HG03565 (cell line): ENCODE measurements at regions not wholly inside any gene's neighbourhood (a gene's known extent, or its start where the extent isn't known, plus 50 kb on each side); places are given as distances from the start of the nearest gene placed in this dataset.
"Not testable (repeated sequence)": the region's sequence is repeated elsewhere in the genome, so short reads cannot be mapped to it uniquely, and the experiment has no call there.

Experiments used
- ATAC-seq: cut with Tn5 transposase; IDR thresholded peaks from one replicate; pipeline ENCODE4 v1.9.1; 2021; ENCODE audit warnings: mild to moderate bottlenecking, moderate library complexity; ENCODE audit not compliant: unreplicated experiment

DNA sequence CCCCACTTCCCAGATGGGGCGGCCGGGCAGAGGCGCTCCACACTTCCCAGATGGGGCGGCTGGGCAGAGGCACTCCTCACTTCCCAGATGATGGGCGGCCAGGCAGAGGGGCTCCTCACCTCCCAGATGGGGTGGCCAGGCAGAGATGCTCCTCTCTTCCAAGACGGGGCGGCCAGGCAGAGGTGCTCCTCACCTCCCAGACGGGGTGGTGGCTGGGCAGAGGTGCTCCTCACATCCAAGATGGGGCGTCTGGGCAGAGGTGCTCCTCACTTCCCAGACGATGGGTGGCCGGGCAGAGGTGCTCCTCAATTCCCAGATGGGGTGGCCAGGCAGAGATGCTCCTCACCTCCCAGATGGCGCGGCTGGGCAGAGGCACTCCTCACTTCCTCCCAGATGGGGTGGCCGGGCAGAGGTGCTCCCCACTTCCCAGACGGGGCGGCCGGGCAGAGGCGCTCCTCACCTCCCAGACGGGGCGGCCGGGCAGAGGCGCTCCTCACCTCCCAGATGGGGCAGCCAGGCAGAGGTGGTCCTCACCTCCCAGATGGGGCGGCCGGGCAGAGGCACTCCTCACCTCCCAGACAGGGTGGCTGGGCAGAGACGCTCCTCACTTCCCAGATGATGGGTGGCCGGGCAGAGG is 275.2 kb downstream of the LIPI start:
- ATAC-seq: not testable (repeated sequence)

DNA sequence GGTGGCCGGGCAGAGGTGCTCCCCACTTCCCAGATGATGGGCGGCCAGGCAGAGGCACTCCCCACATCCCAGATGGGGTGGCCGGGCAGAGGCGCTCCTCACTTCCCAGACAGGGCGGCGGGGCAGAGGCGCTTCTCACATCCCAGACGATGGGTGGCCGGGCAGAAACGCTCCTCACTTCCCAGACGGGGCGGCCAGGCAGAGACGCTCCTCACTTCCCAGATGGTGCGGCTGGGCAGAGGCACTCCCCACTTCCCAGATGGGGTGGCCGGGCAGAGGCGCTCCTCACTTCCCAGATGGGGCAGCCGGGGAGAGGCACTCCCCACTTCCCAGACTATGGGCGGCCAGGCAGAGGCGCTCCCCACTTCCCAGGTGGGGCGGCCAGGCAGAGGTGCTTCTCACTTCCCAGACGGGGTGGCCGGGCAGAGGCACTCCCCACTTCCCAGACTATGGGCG is 275.8 kb downstream of the LIPI start:
- not testable (repeated sequence) for ATAC-seq

DNA sequence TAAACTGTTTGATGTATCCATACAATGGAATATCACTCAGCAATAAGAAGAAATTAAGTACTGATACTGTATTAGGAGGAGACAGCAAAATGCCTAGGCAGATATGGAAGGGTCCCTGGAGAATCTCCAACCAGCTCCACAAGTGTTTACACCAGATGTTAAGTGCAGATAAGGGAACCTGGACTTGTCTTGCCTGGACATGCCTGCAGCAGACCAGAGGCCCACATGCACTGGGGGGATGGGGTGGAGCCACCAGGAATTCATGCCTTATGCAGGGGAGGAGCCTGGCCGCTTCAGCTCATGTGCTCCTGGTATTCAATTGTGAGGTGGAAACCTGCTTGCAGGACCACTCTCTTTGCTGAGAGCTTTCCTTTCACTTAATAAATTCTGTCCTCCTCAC is 287.6 kb downstream of the LIPI start:
- not testable (repeated sequence) for ATAC-seq

- ATAC-seq: not testable (repeated sequence)
These were observed 289.3 kb downstream of the LIPI start for GRCh38 chr21:13921455-13921854.

DNA sequence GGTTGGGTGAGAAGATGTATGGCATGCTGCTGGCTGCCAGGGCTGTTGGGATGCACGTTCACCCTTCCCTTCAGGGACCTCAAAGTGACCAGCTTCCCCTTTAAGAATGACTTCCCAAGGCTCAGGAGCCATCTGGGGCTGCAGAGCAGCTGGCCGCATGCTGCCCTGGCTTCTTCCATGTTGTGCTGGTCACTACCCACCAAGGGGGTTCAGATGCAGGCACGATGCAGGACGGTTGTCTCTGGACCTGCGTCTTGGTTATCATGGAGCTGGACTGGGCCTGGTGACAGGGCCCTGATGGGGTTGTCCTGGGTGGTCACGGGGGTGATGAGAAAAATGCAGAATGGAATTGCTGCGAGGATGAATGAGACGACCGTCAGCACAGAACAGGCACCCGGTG is 297.8 kb downstream of the POTED start:
- ATAC-seq: not testable (repeated sequence)

DNA sequence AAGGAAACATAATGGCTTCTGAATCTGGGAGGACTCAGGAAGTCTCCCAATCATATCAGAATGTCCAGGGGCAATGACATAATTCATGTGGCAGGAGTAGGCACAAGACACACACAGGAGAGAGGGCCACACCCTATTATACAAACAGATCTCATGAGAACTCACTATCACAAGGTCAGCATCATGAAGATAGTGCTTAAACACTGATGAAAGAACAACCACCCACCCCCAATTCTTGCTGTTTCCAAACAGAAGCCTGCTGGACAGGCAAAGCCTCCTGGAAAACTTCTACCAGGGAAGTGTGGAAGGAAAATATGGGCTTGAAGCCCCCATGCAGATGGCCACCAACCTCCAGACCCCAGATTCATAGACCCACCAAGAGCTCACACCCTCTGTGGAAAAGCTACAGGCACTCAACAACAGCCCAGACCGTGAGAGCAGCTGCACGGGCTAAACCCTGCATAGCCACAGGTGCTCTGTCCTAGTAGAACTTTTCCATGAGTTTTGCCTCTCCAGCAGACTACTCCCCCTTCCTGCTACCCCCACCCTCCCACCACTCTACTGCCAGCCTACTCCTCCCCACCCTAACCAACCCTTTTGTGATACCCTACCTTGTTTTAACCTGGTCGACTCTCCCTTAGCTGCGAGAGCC is 287.1 kb downstream of the POTED start:
- not testable (repeated sequence) for ATAC-seq

- not testable (repeated sequence) for ATAC-seq
These were observed 284.0 kb downstream of the POTED start for GRCh38 chr21:13893617-13894016.

DNA sequence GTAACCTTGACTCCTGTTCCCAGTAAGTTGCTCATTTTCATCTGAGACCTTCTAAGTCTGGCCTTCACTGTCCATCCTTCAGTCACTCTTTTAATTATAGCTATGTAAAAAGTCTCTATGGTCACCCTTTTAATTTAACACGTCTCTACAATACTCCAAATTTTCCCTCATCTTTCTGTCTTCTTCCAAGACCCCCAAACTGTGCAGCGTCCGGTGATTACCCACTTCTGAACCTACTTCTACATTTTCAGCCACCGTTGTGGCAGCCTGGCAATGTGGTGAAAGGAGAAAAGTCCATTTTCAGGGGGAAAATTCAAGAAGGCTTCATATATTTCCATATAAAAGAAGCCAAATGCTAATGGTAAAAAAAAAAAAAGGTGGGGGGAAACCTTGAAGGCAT is 283.4 kb downstream of the POTED start:
- not testable (repeated sequence) for ATAC-seq

DNA sequence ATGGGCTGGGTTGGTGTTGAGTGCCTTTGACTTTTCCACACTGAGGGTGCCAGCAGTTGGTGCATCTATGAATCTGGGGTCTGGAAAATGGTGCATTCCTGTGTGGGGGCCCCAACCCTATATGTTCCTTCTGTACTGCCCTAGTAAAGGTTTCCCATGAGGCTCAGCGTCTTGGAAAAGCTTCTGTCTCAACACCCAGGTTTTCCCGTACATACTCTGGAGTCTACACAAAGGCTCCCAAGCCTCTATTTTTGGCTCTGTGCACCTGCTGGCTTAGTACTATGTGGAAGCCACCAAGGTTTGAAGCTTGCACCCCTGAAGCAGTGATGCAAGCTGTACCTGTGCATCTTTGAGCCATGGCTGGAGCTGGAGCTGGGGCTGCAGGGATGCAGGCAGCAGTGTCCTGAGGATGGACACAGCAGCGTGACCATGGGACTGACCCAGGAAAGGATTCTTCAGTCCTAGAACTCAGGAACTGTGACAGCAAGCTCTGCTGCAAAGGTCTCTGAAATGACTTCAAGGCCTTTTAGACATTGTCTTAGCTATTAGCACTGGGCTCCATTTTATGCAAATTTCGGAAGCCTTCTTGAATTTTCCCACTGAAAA is 282.7 kb downstream of the POTED start:
- ATAC-seq: not testable (repeated sequence)

- not testable (repeated sequence) for ATAC-seq
These were observed 279.6 kb downstream of the POTED start for GRCh38 chr21:13889176-13889575.

DNA sequence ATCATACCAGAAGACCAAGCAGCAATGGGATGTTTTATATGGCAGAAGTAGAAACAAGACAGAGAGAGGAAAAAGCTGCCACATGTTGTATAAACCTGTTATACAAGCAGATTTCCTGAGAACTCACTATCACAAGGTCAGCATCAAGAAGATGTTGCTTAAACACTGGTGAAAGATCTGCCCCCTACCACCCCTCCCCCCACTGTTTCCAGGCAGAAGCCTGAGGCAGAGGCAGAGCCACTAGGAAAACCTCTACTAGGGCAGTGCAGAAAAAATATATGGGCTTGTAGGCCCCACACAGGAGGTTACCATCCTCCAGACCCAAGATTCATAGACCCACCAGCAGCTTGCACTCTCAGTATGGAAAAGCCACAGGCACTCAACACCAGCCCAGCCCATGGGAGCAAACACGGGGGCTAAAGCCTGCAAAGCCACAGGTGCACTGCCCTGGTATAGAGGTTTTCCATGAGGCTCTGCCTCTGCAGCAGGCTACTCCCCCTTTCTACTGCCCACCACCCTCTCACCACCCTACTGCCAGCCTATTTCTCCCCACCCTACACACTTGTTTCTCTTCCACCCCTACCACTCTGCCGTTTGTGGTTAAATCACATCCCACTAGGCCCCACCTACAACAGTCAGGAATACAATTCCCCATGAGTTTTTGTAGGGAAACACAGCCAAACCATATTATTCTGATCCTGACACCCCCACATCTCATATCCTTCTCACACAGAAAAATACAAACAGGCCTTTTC is 274.2 kb downstream of the POTED start:
- ATAC-seq: not testable (repeated sequence)

DNA sequence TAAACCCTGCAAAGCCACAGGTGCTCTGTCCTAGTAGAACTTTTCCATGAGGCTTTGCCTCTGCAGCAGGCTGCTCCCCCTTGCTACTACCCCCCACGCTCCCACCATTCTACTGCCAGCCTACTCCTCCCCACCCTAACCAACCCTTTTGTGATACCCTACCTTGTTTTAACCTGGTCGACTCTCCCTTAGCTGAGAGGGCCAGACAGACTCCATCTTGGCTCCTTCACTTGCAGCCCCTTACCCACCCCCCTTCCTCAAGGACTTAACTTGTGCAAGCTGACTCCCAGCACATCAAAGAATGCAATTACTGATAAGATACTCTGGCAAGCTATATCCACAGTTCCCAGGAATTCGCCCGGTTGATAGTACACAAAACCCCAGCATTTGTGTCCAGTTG is 267.9 kb downstream of the POTED start:
- ATAC-seq: not testable (repeated sequence)

- ATAC-seq: not testable (repeated sequence)
These were observed 267.4 kb downstream of the POTED start for GRCh38 chr21:13876999-13877398.

DNA sequence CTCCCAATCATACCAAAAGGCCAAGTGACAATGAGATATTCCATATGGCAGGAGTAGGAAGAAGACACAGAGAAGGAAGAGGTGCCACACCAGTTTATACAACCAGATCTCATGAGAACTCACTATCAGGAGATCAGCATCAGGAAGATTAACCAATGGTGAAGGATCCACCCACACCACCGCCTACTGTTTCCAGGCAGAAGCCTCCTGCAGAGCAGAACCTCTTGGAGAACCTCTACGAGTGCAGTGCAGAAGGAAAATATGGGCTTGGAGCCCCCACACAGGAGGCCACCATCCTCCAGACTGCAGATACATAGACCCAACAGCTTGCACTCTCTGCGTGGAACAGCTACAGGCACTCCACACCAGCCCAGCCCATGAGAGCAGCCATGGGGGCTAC is 264.4 kb downstream of the POTED start:
- ATAC-seq: not testable (repeated sequence)

DNA sequence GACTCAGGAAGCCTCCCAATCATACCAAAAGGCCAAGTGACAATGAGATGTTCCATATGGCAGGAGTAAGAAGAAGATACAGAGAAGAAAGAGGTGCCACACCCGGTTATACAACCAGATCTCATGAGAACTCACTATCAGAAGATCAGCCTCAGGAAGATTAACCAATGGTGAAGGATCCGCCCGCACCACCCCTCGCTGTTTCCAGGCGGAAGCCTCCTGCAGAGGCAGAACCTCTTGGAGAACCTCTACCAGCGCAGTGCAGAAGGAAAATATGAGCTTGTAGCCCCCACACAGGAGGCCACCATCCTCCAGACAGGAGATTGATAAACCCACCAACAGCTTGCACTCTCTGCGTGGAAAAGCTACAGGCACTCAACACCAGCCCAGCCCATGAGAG is 245.1 kb downstream of the POTED start:
- no peak for ATAC-seq

GRCh38 chr21:13850808-13851207 is 241.2 kb downstream of the POTED start:
- not testable (repeated sequence) for ATAC-seq

- ATAC-seq: not testable (repeated sequence)
These were observed 239.9 kb downstream of the POTED start for GRCh38 chr21:13849489-13849888.

DNA sequence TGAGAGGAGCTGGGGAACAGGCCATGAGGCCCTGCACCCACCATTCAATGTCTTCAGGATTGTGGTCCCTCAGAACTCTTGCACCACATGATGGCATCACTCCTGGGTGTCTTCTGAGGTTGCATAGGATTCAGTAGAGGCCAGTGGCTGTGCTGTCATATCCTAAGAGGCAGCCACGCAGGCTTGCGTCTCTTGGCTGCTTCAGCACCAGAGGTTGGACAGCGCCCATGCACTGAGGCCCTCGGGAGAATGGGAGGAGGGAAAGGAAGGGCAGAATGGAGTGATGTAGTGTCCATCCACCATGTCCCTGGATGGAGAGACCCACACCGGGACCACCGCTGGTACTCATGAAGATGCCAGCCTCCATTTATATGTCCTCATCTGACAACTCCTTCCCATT is 237.1 kb downstream of the POTED start:
- ATAC-seq: not testable (repeated sequence)

GRCh38 chr21:13844574-13844973 is 235.0 kb downstream of the POTED start:
- ATAC-seq: not testable (repeated sequence)

DNA sequence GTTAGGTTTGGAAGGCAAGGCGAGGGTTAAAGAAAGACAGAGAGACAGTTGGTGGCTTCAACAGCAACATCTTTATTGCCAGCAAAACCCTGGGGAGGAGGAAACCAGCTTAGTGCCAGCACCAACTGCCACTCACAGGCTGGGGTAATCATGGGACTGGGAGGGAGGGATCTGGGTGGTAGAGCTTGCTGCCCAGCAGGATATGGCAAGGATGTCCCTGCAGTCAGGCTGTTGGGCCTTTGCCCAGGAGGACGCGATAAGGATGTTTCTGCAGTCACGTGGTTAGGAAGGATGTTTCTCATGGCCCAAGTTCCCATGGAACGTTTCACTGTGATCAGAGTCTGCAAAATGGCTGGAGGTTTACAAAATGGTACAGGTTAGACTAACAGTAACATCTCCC is 233.5 kb downstream of the POTED start:
- not testable (repeated sequence) for ATAC-seq

DNA sequence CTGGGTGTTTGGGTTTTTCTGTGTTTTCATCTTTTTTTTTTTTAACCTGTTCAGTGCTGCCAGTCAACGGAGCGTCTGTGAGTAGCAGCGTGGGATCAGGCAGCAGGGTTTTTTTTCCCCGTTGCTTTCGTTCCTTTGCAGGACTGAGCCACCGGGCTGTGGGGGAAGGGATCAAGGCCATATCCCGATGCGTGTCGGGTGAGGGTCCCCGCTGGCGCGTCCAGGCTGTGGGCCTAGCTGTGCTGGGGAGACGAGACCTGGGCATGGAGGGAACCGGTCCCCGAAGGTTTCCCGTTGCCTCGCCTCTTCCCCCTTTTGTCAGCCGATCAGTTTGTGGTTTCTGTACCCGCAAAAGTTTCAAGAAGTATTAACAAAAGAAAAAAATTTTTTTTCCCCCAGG is 218.1 kb downstream of the POTED start:
- not testable (repeated sequence) for ATAC-seq
